Stimulated activated CD4-positive, alpha-beta T cell treated with anti-CD3 and anti-CD28 coated beads, Interleukin-15, amount 100 ng/mL, for 24 hours (primary cell): ENCODE measurements at regions not wholly inside any gene's neighbourhood (a gene's known extent, or its start where the extent isn't known, plus 50 kb on each side); places are given as distances from the start of the nearest gene placed in this dataset.
"Not testable (repeated sequence)": the region's sequence is repeated elsewhere in the genome, so short reads cannot be mapped to it uniquely, and the experiment has no call there.

Experiments used
- DNase-seq: peaks from one replicate; pipeline ENCODE4 v3.0.0-alpha.2; 2020

DNA sequence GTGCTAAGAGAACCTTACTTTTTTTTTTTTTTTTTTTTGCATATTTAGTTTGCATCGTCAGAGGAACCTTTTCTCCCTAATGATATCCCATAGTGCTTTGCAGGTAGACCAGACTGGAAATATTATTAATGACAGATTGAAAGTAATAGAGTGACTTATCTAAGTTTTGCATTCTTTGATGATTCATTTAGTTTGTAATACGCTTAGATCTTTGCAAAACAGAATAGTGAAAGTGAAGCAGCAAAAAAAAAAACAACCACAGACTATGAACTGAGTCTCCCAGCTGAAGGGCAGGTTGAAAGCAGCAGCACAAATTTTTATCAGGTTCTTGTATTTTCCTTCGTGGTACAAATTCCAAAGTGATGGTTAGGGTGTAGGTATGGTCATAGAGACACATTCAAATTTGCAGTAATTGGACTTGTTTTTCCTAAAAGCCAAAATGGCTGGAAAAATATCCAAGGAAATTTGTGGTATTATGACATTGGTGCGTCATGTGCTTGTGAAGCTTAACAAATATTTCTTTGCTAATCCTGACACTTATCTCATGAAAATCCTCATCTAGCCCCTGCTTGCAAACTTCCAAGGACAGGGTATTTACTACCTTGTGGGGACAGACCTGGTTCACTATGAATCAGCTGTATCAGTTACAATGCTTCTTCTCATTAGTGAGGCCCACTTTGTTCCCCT, 81.8 kb upstream of the CREB5 start:
- DNase-seq = no peak

DNA sequence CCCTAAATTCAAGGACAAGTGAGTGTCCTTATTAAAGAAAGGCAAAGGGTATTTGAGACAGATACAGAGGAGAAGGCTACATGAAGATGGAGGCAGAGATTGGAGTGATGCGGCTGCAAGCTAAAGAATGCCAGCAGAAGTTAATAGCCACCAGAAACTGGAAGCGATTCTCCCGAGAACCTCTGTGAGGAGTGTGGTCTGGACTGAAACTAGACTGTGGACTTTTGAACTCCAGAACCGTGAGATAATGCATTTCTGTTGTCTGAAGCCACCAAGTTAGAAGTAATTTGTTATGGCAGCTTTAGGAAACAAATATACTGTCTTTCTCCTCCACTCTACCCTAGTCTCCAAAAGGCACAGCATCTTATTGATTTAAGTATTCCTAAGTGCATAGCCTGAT, 80.3 kb upstream of the CREB5 start:
- no peak for DNase-seq

DNA sequence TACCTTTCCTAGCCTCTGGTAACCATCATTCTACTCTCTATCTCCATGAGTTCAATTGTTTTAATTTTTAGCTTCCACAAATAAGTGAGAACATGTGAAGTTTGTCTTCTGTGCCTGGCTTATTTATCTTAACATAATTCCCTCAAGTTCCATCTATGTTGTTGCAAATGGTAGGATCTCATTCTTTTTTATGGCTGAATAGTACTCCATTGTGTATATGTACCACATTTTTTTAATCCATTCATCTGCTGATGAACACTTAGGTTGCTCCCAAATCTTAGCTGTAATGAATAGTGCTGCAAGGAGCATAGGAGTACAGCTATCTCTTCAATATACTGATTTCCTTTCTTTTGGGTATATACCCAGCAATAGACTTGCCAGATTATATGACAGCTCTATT, 78.8 kb upstream of the CREB5 start:
- not testable (repeated sequence) for DNase-seq

DNA sequence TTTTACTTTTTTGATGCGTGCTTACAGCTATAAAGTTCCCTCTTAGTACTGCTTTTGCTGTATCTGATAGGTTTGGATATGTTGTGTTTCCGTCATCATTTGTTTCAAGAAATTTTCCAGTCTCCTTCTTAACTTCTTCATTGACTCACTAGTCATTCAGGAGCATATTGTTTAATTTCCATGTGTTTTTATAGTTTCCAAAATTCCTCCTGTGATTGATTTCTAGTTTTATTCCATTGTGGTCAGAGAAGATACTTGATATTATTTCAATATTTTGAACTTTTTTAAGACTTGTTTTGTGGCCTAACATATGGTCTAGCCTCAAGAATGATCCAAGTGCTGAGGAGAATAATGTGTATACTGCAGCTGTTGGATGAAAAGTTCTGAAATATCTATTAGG, 75.5 kb upstream of the CREB5 start:
- DNase-seq = no peak

DNA sequence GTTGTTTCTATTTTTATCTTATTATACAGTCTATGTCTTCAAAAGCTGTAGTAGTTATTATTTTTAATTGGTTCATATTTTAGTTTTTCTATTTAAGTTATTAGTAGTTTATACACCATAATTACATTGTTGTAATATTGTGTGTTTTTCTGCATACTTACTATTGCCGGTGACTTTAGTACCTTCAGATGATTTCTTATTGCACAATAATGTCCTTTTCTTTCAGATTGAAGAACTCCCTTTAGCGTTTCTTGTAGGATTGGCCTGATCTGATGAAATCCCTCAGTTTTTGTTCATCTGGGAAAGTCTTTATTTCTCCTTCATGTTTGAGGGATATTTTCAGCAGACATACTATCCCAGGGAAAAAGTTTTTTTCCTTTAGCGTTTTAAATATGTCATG, 74.3 kb upstream of the CREB5 start:
- DNase-seq = no peak

DNA sequence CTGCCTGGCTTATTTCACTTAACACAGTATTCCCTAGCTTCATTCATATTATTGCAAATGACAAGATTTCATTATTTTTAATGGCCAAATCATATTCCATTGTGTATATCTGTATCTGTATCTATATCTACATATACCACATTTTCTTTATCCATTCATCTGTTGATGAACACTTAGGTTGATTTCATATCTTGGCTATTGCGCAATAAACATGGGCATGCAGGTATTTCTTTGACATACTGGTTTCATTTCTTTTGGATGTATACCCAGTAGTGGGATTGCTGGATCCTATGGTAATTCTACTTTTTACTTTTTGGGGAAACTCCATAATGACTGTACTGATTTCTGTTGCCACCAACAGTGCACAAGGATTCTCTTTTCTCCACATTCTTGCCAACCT, 68.9 kb upstream of the CREB5 start:
- DNase-seq = no peak

DNA sequence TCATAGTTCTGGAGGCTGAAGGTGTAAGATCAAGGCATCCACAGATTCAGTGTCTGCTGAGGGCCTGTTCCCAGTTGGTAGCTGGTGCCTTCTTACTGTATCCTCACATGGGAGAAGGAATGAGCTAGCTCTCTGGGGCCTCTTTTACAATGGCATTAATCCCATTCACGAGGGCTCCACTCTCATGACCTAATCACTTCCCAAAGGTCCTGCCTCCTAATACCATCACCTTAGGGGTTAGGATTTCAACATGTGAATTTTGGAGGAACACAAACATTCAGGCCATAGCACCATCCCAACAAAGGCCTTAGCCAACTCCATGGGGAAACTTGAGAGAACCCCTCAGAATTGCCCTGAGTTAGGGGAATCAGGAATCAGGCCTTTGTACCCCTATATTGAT, 66.1 kb upstream of the CREB5 start:
- DNase-seq = no peak

DNA sequence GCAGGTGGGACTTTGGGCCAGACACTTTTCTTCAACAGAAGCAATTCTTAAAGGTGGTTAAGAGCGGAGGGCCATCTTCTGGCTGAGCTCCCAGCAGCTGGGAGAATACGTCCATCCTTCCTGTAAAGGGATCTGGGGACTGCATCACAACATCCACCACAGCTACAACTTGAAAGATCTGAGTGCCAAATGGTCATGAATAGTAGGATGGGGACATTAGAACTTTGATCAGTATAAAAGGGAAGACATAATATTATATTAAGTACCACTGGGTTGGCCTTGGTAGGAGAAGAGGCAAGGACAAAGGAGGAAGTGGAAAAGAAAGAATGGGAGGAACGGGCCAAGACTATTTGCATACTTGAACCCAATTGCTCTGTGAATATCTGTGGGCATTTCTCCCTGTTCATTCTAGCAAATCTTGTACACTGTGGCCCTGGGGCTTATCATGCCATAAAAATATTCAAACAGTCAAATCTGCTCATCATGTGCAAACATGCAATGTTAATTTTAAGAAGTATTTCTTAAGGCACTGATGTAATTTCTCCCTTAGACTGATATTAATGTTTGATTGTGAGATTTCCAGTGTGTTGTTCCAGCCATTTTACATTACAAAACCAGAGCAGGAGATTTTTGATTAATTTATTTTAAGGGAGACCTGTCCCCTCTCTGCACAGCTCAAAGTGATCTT, 65.5 kb upstream of the CREB5 start:
- no peak for DNase-seq

DNA sequence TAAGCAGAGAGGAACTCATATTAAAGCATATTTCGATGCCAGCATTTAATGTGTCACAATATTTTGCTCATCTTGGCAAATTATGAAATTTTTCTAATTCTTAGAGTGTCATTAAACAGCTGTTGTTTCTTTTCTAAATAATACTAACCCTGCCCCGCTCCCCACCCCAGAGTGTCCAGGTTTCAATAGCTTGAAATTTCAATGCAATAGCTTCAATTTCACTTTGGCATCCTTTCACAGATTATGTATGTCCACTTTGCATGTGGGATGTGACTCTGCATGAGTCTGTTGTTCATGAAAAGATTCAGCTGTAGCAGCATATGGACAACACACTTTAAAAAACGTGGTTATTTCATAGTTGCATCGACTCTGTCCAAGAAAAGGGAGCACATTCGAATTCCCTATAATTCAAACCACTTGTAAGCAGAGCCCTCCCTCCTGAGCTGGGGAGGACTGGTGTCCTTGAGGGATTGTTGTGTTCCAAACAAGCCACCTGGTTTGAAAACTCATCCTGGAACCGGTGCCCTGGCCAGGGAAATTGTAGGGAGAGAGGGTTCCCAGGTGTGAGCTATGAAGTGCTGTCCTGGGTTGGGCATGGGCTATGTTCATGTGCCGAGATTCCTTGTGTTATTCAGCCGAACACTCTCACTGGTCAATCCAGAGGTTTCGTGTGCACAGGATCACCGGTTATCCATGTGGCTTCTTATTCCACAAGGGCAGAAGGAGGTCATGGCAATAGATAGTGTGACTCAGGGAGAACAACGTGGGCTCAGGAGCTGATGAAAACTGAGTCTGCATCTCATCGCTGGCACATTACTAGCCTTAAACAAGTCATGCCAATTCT, 64.6 kb upstream of the CREB5 start:
- no peak for DNase-seq

DNA sequence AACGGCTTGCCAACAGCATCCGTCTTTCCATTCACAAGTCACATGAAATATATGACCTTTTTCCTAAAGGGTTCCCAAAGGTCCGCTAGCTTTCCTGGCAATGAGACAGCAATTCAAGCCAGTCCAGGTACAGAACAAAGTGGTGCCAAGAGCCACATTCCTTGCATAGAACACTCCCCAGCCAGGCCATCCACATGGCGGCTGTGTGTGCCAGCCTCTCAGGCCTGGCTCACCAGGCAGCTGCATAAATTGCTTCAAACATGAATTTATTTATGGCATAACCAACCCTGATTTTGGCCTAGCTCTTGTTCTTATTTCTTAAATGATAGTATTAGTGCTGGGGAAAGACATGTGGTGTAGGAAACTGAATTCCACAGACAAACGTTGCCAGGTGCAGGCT, 63.7 kb upstream of the CREB5 start:
- DNase-seq = no peak

DNA sequence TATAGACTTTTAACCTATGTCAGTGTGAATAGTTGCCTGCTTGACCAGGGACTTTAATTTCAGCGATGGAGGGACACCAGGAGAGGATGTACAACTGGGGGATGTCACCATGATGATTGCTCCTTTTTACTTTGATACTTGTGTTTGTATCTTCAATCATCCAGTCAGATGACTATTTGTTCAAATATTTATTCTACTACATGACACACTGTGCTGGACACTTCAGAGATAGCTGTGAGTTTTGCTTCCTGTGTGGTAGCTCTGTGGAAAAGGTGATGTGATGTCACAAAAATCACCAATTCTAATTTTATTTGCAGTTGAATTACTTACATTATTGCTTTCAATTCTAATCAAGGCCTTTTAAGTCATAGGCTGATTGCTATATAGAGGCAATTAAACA, 62.7 kb upstream of the CREB5 start:
- DNase-seq = no peak

DNA sequence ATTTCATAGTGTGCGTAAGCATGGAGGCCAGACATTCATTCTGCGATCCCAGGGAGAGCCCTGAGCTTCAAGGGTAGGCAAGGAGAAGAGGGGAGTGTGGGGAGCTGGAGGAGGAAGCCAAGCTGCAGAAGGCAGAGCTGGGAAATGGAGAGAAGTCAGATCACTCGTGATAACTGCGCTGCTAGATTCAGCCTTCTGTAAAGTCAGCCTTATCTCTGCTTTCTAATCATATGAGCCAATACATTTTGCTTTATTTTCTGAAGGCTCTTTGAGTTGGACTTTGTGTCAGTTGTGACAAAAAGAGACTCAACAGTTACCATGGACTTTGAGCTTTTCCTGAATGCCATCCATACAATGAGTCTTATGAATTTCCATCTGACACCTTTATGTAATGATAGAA, 61.7 kb upstream of the CREB5 start:
- DNase-seq = no peak

DNA sequence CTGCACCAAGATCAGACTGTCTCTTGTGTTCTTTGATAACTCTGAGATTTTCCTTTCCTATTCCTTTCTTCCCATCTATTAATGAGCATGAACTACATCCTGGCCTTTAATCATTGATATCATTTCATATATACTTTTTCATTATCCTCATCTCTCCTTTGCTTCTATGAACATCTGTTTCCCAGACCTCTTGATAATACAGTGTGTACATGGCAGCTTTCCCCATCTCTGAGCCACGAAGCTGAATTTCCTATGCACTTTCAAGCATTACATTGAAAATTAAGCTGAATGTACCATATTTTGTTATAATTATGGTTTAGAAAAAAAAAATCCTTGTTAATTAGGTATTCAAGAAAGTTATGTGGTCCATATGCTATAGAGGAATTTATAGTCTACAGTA, 60.9 kb upstream of the CREB5 start:
- DNase-seq = no peak

DNA sequence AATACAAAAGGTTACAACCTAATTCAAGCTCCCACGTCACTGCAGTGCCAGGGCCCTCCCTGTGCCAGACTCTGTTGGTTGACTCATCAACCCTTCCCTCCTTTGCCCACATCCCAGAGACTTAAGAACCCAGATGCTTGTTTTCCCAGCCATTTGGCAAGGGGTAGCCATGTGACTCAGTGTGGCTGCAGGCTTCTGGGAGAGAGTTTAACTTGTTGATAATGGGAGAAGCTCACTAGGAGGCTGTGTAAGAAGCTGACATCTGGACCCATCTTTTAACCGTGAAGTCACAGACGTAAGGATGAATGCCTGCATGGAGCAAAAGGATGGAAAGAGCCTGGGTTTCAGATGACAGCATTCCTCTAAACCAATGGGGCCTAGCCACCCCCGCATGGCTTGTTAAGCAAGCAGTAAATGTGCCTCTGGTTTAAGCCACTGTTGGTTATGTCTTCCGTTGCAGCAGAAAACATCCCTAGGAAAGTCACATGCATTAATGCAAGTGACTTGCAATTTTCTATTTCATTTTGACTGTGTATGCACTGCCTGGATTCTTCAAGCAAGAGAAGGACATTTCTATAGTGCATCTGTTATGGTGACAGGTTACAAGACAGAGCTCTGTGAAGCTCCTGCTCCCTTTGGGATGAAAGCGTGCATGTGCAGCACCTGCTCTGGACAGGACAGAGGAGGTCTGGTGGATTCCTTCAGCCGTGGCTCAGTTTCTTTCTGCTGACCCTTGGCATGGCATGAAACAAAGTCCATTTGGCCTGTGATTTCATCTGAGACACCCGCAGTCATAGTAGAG, 57.5 kb upstream of the CREB5 start:
- no peak for DNase-seq

DNA sequence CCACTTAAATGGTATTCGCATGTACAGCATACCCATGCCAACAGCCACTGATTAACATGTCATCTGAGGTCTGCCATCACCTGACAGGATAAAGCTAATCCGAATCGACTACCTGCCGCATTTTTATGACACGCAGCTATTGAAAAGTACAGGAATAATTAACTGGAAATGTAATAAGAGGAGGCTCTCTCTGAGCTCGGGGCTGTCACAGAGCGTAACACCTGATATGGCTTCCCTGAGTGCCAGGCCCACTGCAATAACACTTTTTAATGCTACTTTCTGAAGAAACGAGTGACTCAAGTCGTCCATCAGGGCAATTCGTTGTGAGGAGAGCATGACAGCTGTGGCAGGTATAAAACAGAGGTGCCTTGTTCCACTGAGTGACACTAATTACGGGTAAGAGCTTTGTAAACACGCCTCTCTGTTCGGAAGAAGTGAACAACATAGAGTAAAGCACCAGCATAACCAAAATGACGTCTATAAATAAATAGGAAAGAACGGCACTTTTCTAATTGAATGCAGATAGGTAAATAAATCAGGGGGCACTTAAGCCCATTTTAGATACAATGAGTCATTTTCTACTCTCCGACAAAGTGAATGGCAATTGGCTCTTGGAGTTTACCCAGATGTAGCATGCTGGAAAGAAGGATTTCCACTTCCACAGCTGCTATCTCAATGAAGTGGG, 56.5 kb upstream of the CREB5 start:
- no peak for DNase-seq

DNA sequence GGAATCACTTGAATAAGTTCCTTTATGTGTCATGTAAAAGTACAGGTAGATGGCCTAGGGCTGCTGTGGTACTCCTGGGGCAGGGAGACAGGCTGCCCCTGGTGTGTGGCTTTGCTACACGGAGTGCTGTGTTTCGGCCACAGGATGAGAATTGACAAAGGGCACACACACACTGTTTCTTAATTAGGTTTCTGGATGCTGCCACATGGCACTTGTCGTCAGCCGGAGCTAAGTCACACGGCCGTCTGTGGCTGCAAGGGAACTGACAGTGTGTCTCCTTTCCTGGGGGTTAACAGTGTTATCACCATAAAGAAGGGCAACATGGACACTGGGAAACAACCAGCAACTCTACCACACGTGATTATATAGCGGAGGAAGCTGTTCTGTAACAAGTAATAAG, 55.7 kb upstream of the CREB5 start:
- DNase-seq = no peak

DNA sequence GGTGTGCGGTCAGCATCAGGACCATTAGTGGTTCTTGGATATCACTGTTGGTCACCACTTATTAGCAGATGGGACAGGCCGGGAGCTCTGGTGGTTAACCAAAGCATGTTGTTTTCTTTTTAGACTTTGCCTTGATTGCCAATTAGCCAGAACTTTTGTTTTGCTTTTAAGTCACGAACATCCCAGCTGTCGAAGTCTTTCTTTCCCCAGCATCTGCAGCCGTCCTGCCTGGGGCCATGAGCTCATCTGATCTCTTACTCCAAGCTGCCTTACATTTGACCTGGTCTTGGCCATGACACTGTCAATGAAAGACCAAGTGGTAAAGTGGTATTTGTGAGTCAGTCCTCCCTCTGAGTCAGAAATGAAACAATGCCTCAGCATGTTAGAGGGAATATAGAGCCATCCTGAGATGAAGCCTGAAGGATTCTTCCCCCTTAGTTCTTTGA, 53.9 kb upstream of the CREB5 start:
- DNase-seq = no peak

DNA sequence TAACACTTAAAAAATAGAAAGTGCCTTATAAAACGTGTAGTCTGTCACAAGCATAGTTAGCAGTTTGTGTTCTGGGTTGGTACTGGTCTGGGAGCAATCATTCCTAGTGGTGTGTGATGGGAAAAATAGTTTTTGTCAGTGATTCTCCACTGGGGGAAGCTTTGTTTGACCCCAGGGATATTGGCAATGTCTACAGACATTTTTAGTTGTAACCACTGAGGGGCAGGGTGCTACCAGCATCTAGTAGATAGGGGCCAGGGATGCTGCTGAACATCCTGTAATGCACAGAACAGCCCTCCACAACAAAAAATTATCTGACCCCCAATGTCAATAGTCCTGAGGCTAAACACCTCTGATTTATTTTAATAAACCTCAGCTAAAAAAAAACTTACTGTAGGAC, 51.6 kb upstream of the CREB5 start:
- DNase-seq = no peak

DNA sequence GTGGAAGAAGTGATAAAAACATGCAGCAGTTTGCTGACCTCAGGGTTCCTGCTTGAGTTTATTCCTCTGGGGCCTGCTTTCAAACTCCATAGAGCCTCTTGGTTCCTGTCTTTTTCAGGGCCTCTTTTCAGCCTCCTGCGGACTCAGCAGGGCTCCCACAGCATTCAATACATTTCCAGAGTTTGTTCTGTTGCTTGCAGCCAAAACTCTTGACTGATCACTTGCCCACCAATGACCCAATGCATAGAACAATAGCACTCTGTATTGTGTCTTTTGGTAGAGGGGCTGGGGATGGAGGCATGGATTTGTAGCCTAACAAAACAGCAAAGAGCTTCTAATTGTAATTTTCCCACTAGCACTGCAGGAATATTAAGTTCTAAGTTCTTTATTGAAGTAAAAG, 50.8 kb upstream of the CREB5 start:
- DNase-seq = no peak

DNA sequence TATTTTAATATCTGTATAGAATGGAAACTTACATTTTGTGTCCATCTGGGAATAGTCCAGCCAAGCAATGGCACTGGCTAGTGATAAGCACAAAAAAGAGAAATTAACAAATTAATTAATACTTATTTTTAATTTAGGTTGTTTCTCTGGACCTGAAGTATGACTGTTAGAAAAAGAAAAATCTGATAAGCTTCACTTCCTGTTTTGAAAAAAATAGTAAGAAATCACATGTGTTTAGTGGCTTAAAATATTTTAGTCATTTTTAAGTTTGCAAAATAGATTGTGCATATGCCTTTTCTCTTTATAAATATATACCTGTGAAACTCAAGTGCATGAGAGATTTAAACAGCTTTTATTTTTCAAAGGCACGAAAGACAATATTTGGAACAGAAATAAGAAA, 50.1 kb upstream of the CREB5 start:
- DNase-seq = no peak
